ENCODE measurements at regions not wholly inside any gene's neighbourhood (a gene's known extent, or its start where the extent isn't known, plus 50 kb on each side); places are given as distances from the start of the nearest gene placed in this dataset.

DNA sequence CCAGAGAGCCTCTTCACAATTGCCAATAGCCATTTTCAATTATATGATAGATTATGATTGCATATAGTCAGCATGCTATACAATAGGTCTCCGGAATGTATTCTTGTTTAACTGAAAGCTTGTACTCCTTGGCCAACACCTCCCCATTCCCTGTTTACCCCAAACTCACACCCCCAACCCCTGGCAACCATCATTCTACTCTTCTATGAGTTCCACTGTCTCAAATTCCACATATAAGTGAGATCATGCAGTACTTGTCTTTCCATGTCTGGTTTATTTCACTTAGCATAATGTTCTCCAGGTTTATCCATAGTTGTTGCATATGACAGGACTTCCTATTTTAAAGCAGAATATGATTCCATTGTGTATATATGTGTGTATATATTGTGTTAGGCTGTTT is 110.7 kb upstream of the STC2 start:
- Histone ChIP-seq H2BK20ac (ENCODE audit: low read length) (no peak overlapping the region), H2BK120ac (replicated peaks; ENCODE audit: low read depth, low read length) (no peak overlapping the region), H2BK5ac (ENCODE audit: low read depth, low read length) (no peak overlapping the region), H4K8ac (ENCODE audit: extremely low read depth, insufficient read depth, low read length) (no peak overlapping the region), H3K23ac (ENCODE audit: insufficient read length) (no peak overlapping the region), H3K9me3 (ENCODE audit: insufficient read depth in 2 of 2, low read depth in 1 of 2, low read length in 1 of 2) (no peaks in the 10 kb centered on the region), H3K79me2 (ENCODE audit: control insufficient read depth in 1 of 2, insufficient read depth in 2 of 2, low read length in 2 of 2) (no peaks in the 10 kb centered on the region), H3K4me1 (replicated peaks in 1 of 4; ENCODE audit: control insufficient read depth in 3 of 4, insufficient read depth in 4 of 4, low read length in 3 of 4) (peaks cover 0 to 3% (median 0%) of the 10 kb centered on the region in 4 experiments; a peak in 1 of 7 replicates), H3K4me3 (ENCODE audit: extremely low read depth in 1 of 4, insufficient read depth in 2 of 4, low read depth in 3 of 4, low read length in 4 of 4) (no peak overlapping the region), H3K79me1 (ENCODE audit: low read depth, low read length) (no peaks in the 10 kb centered on the region), H2AFZ (ENCODE audit: low read length) (no peak overlapping the region), H2AK5ac (ENCODE audit: low read depth, low read length) (no peak overlapping the region), H4K20me1 (replicated peaks in 1 of 2; ENCODE audit: control insufficient read depth in 1 of 2, insufficient read depth in 2 of 2, low read length in 2 of 2) (no peaks in the 10 kb centered on the region), H3K4ac (replicated peaks; ENCODE audit: insufficient read length, low read depth, low read length) (no peak overlapping the region), H2BK12ac (ENCODE audit: low read depth, low read length) (no peak overlapping the region), H2BK15ac (ENCODE audit: low read length) (no peak overlapping the region), H3K56ac (replicated peaks; ENCODE audit: insufficient read length, low read depth, low read length) (no peak overlapping the region), H3K36me3 (ENCODE audit: control insufficient read depth in 2 of 4, insufficient read depth in 4 of 4, low read length in 3 of 4) (no peaks in the 10 kb centered on the region), H3K14ac (ENCODE audit: insufficient read length) (no peak overlapping the region), H3K9ac (replicated peaks in 1 of 4; ENCODE audit: extremely low read depth in 1 of 4, low read depth in 3 of 4, low read length in 3 of 4) (no peak overlapping the region), H3K23me2 (ENCODE audit: low read depth, low read length) (no peaks in the 10 kb centered on the region), H4K91ac (replicated peaks; ENCODE audit: insufficient read length, low read length) (no peak overlapping the region), H4K5ac (ENCODE audit: insufficient read length, low read depth, low read length) (no peak overlapping the region), H3K4me2 (ENCODE audit: insufficient read depth in 1 of 2, low read depth in 2 of 2, low read length in 2 of 2) (no peak overlapping the region), H3K27me3 (replicated peaks in 1 of 4; ENCODE audit: control insufficient read depth in 3 of 4, extremely low read depth in 1 of 4, insufficient read depth in 3 of 4, low read length in 3 of 4) (peaks cover 0 to 5% (median under 1%) of the 10 kb centered on the region in 4 experiments; a peak in 1 of 7 replicates), H3K18ac (ENCODE audit: extremely low read depth, low read length) (no peak overlapping the region), H3K27ac (ENCODE audit: low read depth, low read length) (no peak overlapping the region)
- WGBS, 2 experiments (ENCODE audit: extremely low coverage in 1 of 2, insufficient coverage in 1 of 2, insufficient read length in 1 of 2, insufficient replicate concordance in 2 of 2, low coverage in 1 of 2, low lambda C conversion rate in 2 of 2, missing lambda C conversion rate in 1 of 2) = 93% methylated on average over 1 of the region's 1 CpG; no CpG with 5 or more reads in 1 of the 2 experiments
- CTCF ChIA-PET (ENCODE audit: partially characterized antibody) = interaction anchor here (3.0 kb wide), 1 partner anchor 14 kb away, joined by 13 read pairs; no protein-coding TSS in a partner anchor
- no peak for FAIRE-seq
- POLR2A ChIA-PET (ENCODE audit: partially characterized antibody) = no interaction called here
- no peak for DNase-seq (ENCODE audit: low read depth in 1 of 2, low spot score in 2 of 2)
- TF ChIP-seq RBBP5 (IDR thresholded peaks at IDR 0.05; ENCODE audit: borderline replicate concordance, low read depth, low read length) (no peak), POLR2AphosphoS5 (IDR thresholded peaks at IDR 0.05; ENCODE audit: low read depth, low read length) (no peak), GABPA (IDR thresholded peaks at IDR 0.05; ENCODE audit: borderline replicate concordance, insufficient read depth, low read length) (no peak), RXRA (IDR thresholded peaks at IDR 0.05; ENCODE audit: insufficient read depth, low read depth, low read length) (no peak), KDM4A (IDR thresholded peaks at IDR 0.05; ENCODE audit: low read depth, low read length, severe bottlenecking) (no peak), EGR1 (IDR thresholded peaks at IDR 0.05; ENCODE audit: borderline replicate concordance, low read depth, low read length) (no peak), BACH1 (IDR thresholded peaks at IDR 0.05; ENCODE audit: low read length) (no peak), CHD1 (IDR thresholded peaks at IDR 0.05; ENCODE audit: low read depth, low read length) (no peak), SAP30 (IDR thresholded peaks at IDR 0.05; ENCODE audit: insufficient read depth, insufficient replicate concordance, low read length) (no peak), ZNF274 (IDR thresholded peaks at IDR 0.05; ENCODE audit: borderline replicate concordance, extremely low read depth, low read length) (no peak), CTBP2 (IDR thresholded peaks at IDR 0.05; ENCODE audit: borderline replicate concordance, insufficient read depth, insufficient read length, low read length) (no peak), YY1 (IDR thresholded peaks at IDR 0.05; ENCODE audit: low read depth, low read length) (no peak), BCL11A (IDR thresholded peaks at IDR 0.05; ENCODE audit: low read depth in 2 of 2, low read length in 2 of 2) (no peak), POLR2A (IDR thresholded peaks at IDR 0.05; ENCODE audit: control extremely low read depth in 1 of 2, low read depth in 2 of 2, low read length in 2 of 2) (no peak), HDAC2 (IDR thresholded peaks at IDR 0.05; ENCODE audit: borderline replicate concordance in 1 of 2, low read depth in 2 of 2, low read length in 2 of 2) (no peak)

Measured in H1 (cell line).